GM21723 (cell line): ENCODE measurements at regions not wholly inside any gene's neighbourhood (a gene's known extent, or its start where the extent isn't known, plus 50 kb on each side); places are given as distances from the start of the nearest gene placed in this dataset.

Source experiments
- ATAC-seq: cut with Tn5 transposase; IDR thresholded peaks from one replicate; pipeline ENCODE4 v1.9.1; 2021; ENCODE audit warnings: mild to moderate bottlenecking, moderate library complexity; ENCODE audit not compliant: unreplicated experiment

- ATAC-seq = no peak
Measured at GRCh38 chrX:6325437-6325836, 96.8 kb upstream of the NLGN4X start.

- no peak for ATAC-seq
Measured at GRCh38 chrX:6313356-6313755, 84.7 kb upstream of the NLGN4X start.

- peak; percentile 71 for ATAC-seq
Measured at GRCh38 chrX:6311540-6311939, 82.9 kb upstream of the NLGN4X start.

GRCh38 chrX:6307156-6307555, 78.5 kb upstream of the NLGN4X start:
- ATAC-seq = no peak

- no peak for ATAC-seq
Measured at GRCh38 chrX:6299724-6300123, 71.1 kb upstream of the NLGN4X start.

- ATAC-seq = no peak
Measured at GRCh38 chrX:6293716-6294115, 65.0 kb upstream of the NLGN4X start.

GRCh38 chrX:6292599-6292998, 63.9 kb upstream of the NLGN4X start:
- no peak for ATAC-seq

GRCh38 chrX:6291444-6291843, 62.8 kb upstream of the NLGN4X start:
- no peak for ATAC-seq

GRCh38 chrX:6283826-6284225, 55.2 kb upstream of the NLGN4X start:
- no peak for ATAC-seq

- ATAC-seq = no peak
Measured at GRCh38 chrX:6279277-6279909, 50.7 kb upstream of the NLGN4X start.
